Lower leg skin (tissue), 4 donors: ENCODE measurements at regions not wholly inside any gene's neighbourhood (a gene's known extent, or its start where the extent isn't known, plus 50 kb on each side); places are given as distances from the start of the nearest gene placed in this dataset.

Source experiments
- DNase-seq, 2 donors: peaks; one replicate each; pipeline ENCODE4 v3.0.0-alpha.2; 2019; ENCODE audit warnings: low spot score in 2 of 2
- H3K4me3 ChIP-seq: fragments of 200-600 bp; sonication (generic); 2 replicates; pipeline ENCODE4 v1.5.1; 2017; ENCODE audit warnings: mild to moderate bottlenecking, low read depth; ENCODE audit not compliant: poor library complexity, severe bottlenecking
- POLR2A ChIP-seq, 2 donors: fragments of 450-650 bp; IDR thresholded peaks; one replicate each; pipeline ENCODE4 v1.6.1; 2016 to 2017; ENCODE audit warnings: antibody characterized with exemption in 2 of 2, mild to moderate bottlenecking in 1 of 2, moderate library complexity in 1 of 2
- WGBS, 2 donors: methylation state at CpG; one replicate each; pipeline ENCODE4 v1.1.5; 2018; 5-methylcytosine and 5-hydroxymethylcytosine counted together
- intact Hi-C: fragments of 100-400 bp; cut with DNase I; formaldehyde crosslinking; loops from one replicate; pipeline ENCODE4 v1.15.0; 2023; ENCODE audit warnings: low total_unique reads
- TF ChIP-seq, protein P1 (sequence below), 3 donors: fragments of 450-650 bp; IDR thresholded peaks; one replicate each; pipeline ENCODE4 v1.5.1; 2016; ENCODE audit warnings: antibody characterized with exemption in 3 of 3, mild to moderate bottlenecking in 3 of 3, moderate library complexity in 2 of 3

DNA sequence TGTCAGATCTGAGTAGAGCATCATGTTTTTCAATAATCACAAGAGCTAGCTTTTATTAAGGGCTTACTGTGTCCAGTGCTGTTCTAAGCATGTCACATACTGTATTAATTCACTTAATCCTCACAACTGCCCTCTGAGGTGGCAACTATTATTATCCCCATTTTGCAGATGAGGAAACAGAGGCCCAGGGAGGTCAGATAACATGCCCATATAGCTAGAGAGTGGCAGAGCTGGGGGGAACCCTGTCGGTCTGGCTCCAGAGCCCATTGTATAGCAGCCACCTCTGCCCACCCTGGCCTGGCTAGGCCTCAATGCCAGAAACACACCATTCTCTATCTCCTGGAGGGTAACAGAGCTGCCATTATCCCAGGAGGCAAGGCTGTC is 113.2 kb downstream of the B3GNT2 start:
- DNase-seq = no peak
- 94 to 100% methylated on average over 1 of the region's 1 CpG for WGBS, 2 donors
- no peak for TF ChIP-seq POLR2A (IDR thresholded peaks at IDR 0.05)
- TF ChIP-seq, protein P1, sequence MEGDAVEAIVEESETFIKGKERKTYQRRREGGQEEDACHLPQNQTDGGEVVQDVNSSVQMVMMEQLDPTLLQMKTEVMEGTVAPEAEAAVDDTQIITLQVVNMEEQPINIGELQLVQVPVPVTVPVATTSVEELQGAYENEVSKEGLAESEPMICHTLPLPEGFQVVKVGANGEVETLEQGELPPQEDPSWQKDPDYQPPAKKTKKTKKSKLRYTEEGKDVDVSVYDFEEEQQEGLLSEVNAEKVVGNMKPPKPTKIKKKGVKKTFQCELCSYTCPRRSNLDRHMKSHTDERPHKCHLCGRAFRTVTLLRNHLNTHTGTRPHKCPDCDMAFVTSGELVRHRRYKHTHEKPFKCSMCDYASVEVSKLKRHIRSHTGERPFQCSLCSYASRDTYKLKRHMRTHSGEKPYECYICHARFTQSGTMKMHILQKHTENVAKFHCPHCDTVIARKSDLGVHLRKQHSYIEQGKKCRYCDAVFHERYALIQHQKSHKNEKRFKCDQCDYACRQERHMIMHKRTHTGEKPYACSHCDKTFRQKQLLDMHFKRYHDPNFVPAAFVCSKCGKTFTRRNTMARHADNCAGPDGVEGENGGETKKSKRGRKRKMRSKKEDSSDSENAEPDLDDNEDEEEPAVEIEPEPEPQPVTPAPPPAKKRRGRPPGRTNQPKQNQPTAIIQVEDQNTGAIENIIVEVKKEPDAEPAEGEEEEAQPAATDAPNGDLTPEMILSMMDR (IDR thresholded peaks at IDR 0.05) = no peak
- intact Hi-C loops = no loop called here
- H3K4me3 ChIP-seq = no peak overlapping the region

DNA sequence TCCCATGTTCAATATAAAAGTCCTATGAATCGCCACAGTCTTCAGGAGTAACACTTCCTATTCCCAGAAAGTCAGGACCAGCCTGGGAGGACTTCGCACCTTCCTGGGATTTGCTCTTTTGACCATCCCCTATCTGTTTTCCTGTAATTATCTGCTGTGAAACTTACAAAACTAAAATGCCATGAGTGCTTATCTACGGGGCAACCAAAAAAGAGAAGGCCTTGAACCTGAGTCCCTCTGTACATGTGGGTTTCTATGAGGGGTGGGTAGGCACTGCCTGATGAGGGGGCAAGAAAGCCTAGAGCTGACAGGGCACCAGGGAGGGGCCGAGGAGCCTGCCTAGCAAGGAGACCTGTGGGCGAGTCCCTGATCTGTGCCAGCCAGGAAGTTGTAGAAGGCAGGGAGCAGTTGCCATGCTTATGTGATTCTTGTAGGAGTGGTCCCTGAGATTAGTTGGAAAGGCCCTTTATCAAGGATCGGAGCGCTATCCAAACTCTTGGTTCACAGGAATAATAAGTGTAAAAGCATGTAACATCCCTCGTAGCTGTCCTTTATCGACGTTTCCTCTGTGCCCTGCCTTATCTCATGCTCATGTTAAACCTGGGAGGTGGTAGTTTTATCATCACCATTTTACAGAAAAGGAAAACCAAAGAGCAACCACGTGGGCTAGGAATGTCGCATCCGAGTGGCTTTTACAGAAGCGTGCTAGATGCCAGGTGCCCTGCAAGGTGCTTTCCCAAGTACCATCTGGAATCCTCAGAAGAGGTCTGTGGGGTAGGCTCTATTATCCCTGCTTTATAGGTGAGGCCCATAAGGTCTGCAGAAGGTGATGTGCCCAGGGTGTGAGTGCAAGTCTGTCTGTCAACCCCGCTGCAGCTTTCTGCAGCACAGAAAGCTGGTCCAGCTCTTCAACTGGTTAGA is 111.8 kb downstream of the B3GNT2 start:
- WGBS, 2 donors = 54 to 65% methylated on average over 15 of the region's 15 CpGs
- intact Hi-C loops = no loop called here

DNA sequence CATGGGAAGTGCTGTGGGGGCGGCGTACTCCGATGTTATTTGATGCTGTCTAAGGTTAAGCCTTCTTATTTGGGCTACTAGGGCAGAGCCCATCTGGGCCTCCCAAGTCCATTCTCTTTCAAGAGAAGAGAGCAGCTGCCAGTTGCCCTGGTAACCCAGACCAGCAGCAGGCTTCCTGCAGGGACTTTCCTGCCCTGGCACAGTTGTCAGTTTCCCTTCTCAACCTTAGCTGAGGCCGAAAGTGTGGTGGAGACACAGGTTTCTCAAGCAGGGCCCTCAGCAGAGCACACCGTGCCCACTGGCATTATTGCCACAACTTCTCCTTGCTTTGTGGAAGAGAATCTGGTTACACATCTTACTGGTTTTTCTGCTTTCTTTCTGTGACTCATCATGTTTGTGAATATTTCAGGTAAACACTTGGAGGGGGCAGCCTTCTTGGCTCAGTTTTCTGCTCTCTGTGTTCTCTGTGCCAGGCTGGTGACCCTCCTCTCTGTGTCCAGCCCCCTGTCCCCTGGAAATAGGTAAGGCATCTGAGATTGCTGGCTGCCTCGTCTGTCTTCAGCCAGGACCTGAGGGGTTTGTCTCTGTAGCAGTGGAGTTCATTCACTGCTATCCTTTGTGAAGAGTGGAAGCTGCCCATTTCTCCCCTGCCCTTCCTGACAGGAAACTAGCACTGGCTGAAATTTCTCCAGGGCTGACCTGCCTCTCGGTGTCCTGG is 111.0 kb downstream of the B3GNT2 start:
- TF ChIP-seq, protein P1 (IDR thresholded peaks at IDR 0.05) = no peak
- no peak for TF ChIP-seq POLR2A (IDR thresholded peaks at IDR 0.05)
- no peak overlapping the region for H3K4me3 ChIP-seq
- intact Hi-C loops = no loop called here
- DNase-seq = no peak
- 50 to 54% methylated on average over 7 of the region's 7 CpGs for WGBS, 2 donors

More for the DNA sequence above, 111.8 kb downstream of the B3GNT2 start:
- DNase-seq = no peak
- TF ChIP-seq, protein P1 (IDR thresholded peaks at IDR 0.05) = no peak
- TF ChIP-seq POLR2A (IDR thresholded peaks at IDR 0.05) = no peak
- no peak overlapping the region for H3K4me3 ChIP-seq

DNA sequence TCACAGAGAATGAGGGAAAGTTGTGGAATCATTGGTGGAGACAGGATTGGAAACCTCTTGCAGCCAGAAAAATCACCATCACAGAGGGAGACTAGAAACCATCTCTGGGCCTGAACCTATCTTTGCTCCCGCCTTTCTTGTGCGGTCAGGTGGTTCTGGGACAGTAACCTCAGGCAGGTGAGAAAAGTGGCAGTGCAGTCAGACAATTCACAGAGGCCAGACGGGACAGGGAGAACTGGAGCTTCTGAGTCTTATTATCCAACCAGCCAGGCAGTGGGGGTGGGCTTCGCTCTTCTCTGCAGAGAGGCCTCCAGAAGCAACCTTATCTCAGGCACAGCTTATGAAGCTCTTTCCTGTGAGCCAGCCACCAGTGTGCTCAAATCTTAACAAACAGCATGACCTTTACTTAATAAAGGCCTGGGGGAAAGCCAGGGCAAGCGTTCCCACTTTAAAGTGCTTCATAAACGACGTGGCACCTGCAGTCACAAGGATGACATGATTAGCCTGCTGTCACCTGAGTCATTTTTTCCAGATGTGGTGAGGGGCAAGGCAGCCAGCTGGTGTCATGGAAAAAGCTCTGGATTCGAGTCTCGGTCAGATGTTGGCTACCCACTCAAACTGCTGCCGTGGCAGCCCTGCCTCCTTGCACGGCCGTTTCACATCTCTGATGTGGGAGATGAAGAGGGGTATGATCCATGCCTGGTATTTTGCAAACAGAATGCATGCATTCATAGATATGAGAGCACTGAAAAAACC is 109.7 kb downstream of the B3GNT2 start:
- no peak for DNase-seq
- WGBS, 2 donors = 75 to 88% methylated on average over 12 of the region's 12 CpGs
- intact Hi-C loops = no loop called here
- TF ChIP-seq POLR2A (IDR thresholded peaks at IDR 0.05) = no peak
- TF ChIP-seq, protein P1 (IDR thresholded peaks at IDR 0.05) = no peak
- no peak overlapping the region for H3K4me3 ChIP-seq

DNA sequence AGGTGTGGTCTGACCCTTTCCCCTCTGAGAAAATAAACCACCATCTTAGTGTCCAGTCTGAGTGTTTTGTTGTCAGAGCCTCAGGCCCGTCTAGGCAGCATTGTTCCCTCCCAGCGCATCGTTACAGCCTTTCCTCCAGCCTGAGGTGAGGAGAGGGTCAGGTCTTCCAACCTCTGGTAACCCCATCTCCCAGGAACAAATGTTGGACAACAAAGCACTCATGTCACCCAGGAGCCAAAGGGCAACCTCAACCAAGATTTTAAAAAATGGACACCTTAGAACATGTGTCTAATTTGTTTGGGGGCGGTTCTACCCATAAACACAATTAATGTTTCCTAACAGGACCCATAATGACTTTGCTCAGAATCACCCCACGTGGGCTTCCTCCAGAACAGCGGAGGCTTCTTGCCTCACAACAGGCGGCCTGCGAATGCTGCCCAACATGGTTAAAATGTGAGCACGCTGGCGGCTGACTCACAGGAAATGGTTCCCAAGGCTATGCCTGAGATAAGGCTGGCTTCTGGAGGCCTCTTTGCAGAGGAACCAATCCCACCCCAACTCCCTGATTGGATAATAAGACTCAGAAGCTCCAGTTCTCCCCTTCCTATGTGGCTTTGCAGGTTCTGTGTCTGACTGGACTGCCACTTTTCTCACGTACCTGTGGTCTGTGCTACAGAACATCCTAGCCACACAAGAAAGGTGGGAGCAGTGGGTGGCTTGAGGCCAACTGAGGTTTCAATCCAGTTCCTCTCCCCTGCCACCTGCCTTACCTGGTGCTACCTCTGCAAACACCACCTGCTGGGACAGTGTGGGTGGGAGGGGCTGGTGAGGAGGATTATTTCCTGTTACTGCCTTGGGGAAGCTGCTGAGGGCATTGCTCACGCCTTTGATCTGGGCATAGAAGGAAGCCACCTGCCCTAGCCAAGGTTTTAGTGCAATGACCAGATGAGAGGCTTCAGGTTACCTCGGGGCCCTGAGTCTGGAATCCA is 108.8 kb downstream of the B3GNT2 start:
- intact Hi-C loops = no loop called here
- H3K4me3 ChIP-seq = no peak overlapping the region
- WGBS, 2 donors = 70 to 79% methylated on average over 13 of the region's 13 CpGs
- TF ChIP-seq POLR2A (IDR thresholded peaks at IDR 0.05) = no peak
- TF ChIP-seq, protein P1 (IDR thresholded peaks at IDR 0.05) = no peak
- DNase-seq = peak in 1 of 2 donors; percentile 87
